ENCODE measurements at regions not wholly inside any gene's neighbourhood (a gene's known extent, or its start where the extent isn't known, plus 50 kb on each side); places are given as distances from the start of the nearest gene placed in this dataset.
"Not testable (repeated sequence)": the region's sequence is repeated elsewhere in the genome, so short reads cannot be mapped to it uniquely, and the experiment has no call there.

DNA sequence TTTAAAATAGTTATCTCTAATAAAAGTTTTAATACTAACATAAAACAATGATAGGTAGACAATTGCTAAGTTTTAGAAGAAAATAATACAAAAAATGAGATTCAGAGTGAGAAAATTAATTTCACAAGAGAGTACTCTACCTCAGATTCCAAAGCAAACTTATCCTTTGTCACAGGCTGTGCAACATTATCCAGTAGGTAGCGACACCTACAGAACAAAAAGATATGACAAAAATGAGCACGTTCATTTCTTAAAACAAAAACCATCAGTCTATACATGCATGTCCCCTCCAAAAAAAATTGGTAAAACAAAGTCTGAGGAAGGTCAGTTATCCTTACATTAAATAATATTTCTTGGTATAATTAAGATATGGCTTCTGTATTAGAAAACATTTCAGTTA lies 275.2 kb downstream of the TP53TG3F start:
- TF ChIP-seq POLR2A (IDR thresholded peaks at IDR 0.05); POLR2AphosphoS5 (IDR thresholded peaks at IDR 0.05; ENCODE audit: insufficient read depth in 1 of 2, low read depth in 1 of 2): not testable (repeated sequence)
- TF ChIP-seq, protein P1, sequence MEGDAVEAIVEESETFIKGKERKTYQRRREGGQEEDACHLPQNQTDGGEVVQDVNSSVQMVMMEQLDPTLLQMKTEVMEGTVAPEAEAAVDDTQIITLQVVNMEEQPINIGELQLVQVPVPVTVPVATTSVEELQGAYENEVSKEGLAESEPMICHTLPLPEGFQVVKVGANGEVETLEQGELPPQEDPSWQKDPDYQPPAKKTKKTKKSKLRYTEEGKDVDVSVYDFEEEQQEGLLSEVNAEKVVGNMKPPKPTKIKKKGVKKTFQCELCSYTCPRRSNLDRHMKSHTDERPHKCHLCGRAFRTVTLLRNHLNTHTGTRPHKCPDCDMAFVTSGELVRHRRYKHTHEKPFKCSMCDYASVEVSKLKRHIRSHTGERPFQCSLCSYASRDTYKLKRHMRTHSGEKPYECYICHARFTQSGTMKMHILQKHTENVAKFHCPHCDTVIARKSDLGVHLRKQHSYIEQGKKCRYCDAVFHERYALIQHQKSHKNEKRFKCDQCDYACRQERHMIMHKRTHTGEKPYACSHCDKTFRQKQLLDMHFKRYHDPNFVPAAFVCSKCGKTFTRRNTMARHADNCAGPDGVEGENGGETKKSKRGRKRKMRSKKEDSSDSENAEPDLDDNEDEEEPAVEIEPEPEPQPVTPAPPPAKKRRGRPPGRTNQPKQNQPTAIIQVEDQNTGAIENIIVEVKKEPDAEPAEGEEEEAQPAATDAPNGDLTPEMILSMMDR (IDR thresholded peaks at IDR 0.05), result not testable (repeated sequence)

Data from vagina (tissue), 2 donors.